GM19328 (cell line): ENCODE measurements at regions not wholly inside any gene's neighbourhood (a gene's known extent, or its start where the extent isn't known, plus 50 kb on each side); places are given as distances from the start of the nearest gene placed in this dataset.

Source experiments
- ATAC-seq: cut with Tn5 transposase; IDR thresholded peaks from one replicate; pipeline ENCODE4 v1.9.1; 2021; ENCODE audit warnings: mild to moderate bottlenecking, moderate library complexity; ENCODE audit not compliant: unreplicated experiment

DNA sequence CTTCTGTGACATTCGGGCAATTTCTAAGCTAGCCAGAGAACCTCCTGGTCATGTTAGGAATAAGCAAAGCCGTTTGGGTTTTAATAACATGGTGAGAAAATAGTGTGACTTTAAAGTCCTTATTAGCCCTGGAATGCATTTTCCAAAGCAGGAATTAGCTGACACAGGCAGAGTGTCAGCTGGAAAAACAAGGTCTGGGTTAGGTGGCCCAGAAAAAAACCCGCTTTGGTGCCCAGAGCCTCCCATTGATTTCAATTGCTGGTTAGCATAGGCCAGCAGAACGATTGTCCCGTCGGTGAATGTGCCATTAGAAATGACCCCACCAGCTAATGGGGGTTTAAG lies 62.1 kb upstream of the CPEB4 start:
- ATAC-seq = no peak

DNA sequence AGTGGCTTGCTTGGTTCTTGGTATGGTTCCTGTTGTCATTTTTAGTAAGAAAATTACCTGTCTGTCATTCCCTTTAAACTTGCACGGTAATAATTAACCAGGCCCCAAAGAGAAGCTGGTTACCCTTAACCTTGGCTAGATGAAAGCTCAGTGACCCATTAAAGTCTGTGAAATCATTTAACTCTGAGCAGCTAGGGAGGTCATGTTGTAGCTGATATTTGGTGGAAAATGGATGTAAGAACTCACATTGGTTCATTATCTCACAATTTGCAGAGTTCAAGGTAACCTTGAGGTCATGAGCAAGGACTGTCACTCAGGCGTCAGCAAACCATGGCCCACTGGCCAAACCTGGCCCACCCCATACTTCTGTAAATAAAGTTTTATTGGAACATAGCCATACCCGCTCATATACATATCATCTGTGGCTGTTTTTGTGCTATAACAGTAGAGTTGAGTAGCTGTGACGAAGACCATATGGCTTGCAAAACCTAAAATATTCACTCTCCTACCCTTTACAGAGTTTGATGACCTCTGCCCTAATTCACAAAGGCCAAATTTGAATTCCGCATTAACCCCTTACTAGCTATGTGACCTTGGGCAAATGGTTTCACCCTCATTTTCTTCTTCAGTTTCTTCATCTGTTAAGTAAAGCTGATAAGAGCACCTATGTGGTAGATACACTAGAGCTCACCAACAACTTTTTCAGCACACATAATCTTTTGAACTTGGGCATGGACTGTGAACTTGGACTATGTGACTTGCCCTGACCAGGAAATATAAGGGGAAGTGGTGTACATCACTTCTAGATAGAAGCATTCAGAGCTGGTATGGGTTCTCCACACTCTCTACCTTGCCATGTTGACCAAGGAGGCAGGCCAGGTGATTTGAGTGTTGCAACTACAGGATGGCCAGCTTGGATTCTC lies 61.5 kb upstream of the CPEB4 start:
- no peak for ATAC-seq

DNA sequence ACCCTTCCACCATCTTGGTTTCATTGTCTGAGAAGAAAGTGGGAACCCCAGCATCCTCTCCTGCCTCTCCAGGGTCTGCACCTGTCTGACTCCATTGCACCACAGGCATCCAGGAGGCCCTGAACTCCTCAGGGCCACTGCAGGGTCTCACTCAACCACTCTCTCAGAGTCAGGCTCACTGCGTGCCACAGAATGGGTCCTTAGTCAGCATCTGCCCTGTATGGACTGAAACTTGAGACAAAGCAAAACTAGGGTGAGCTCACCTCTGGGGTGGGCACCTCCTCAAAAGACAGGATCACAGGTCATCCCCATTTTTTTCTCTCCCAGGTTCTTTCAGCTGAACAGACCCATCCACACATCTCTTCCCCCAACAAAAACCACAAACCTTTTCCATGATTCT lies 59.2 kb upstream of the CPEB4 start:
- no peak for ATAC-seq

DNA sequence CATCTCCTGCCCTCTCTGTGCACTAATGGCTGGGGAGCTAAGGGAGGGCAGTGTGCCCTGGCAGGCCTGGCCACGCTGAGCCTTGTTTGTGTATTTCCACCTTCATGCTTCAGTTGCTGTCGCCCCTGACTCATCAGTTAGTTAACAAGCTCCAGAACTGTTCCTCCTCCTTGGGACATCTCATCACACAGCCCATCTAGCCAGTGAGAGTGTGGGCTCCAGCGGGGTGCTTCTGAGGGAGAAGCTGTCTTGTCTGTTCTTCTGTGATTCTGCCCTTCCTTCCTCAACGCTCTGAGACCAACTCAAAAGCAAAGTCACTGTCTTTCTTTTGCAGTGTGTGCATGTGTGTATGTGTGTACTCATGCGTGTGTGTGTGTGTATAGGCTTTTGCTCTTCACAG lies 58.3 kb upstream of the CPEB4 start:
- ATAC-seq = no peak

DNA sequence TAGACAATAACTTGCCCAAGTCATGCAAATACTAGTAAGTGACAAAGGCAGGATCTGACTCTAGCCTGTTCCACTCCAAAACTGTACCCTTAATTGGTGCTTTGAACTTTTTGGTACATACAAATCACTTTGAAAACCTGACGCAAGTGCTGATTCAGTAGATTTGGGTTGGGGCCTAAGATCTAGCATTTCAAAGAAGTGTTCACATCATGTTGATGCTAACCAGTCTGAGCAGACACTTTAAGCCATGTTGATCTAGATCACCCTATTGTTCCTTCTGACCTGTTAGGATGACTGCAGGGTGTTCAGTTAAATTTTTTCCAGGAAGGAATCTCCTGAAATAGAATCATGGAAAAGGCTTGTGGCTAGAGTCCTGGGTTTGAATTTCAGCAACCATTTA lies 57.7 kb upstream of the CPEB4 start:
- no peak for ATAC-seq

DNA sequence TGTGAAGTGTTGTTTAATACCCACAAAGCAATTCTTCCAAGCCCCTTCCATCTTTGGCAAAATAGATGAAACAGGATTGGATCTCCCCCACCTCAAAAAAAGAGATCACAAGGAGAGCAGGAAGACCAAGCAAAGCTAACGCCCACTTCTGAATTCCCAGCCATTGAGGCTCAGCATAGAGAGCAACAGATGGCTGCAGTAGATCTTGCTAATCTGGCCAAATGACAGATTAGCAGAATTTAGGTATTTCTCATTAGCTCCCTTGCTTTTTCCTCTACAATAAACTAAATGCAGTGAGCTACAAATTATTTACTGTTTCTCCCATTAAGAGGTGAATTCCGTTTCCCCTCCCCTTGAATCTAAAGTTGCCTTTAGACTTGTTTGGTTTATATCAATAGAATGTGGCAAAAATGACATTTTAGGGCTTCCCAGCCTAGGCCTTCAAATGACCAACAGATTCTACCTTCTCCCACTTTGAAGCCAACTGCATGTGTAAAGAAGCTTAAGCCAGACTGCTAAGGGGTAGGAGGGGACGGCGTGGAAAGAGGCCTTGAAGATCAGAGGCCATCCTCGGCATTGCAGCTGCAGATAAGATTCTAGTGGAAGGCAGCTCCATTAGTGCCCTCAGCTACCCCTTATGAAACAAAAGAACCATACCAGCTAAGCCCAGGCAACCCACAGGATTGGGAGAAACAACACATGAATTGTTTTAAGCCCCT lies 56.8 kb upstream of the CPEB4 start:
- ATAC-seq = no peak

DNA sequence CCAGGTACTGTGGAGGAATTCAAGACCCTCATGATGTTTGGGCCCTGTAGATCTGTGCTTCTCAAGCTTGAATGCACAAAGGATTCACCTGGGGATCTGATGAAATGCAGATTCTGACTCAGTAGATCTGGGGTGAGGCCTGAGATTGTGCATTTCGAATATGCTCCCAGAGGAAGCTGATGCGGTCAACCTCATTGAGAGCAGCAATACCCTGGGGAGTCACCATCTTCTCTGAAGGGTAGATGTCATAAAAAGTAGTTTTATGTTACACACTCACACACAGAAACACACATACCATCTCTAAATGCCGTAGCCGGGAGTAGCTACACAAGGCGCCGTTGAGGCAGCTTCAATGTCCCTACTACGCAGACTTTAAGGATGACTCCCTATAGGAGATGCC lies 55.8 kb upstream of the CPEB4 start:
- no peak for ATAC-seq

DNA sequence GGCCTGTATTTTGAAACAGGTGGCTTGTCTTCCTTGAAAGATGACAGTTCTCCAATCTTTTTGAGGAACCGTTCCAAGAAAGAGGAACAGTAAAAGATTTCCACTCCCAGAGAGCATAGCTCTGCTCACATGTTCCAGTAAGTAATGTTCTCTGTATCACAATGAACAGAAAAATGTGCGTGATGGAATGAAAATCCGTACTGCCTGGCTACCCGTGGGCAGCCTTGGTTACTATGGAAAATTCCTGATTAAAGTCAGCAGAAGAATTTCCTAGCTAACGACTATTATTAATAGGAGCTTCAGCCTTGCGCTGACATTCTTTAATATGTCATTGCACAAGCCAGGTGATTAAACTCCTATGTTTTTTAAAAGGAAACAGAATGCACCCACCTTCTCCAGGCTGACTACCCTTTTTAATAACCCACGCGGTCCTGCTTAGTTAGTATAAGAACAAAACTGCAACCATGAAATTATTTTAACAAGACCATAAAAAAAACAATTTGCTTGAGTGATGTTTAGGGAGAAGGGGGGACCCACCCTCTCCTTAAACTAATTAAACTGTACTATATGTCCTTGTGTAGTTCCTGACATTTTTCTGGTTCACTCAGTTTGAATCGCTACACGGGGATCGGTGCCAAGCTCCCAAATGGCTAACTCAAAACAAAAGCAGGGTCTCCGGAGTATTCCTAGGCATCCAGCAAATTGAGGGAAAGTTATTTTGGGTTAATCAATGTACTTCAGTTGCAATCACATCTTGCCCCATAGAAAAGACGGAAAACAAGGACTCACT lies 54.8 kb upstream of the CPEB4 start:
- ATAC-seq = no peak

DNA sequence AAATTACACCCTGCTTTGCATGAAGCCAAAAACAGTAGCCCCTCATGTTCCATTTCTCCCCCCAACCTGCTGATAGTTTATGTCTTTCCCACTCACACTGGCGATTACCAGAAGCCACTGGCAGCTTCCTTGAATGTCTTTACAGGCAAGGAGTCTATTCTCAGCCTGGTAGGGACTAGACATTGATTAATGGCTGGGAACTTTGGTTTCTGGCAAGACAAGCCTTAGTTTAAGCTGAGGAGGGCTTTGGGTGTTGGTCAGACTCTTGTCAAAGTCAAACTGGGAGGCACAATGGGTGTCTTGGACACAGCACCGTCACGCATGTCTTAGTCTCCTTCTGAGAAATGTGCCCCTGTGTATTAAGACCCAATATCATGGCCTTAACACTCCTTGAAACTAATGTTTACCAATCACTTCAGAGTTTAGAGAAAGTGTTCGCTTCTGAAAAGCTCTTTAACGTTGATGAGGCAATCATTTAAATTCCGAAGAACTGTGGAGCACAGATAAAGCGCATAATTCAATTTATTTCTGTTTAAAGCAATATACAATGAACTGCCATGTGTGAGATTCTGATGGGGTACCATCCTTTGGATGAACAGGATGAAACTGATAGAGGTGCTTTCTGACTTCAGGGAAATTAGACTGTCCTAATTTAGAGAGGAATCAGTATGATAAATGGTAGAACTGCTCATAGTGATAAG lies 53.9 kb upstream of the CPEB4 start:
- ATAC-seq = no peak

DNA sequence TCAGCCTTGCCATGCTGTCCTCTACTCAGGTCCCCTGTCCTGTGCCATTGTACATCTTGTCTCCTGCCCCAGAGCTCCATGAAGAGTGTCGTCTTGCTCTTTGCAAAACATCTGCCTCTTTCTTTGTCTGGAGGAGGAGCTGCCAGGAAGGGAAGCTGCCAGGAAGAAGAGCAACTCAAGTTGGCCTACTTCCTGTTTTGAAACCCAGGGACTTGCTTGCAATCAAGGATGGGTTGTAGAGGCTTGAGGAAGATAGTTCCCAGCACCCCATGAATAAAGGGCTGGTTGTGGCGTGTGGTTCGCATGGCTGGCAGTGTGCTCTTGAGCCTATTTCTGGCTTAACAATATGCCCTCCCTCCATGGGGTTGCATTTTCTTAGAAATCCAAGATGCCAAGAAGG lies 53.0 kb upstream of the CPEB4 start:
- no peak for ATAC-seq

DNA sequence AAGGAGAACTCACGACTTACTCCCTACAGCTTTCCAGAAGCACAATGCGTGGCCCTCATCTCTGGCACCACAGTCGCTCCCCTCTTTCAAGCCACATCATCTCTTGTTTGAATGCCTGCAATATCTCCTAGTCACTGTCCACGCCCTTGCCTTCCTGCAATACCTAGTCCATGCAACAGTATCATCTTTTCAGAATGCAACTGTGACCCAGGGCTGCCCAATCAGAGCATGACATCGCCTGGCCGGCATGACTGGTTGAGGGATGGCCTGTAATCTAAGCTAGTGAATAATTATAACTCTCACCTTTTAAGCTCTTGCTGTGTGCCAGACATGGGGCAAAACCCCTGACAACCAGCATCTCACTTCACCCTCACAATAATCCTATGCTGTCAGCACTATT lies 52.5 kb upstream of the CPEB4 start:
- ATAC-seq = no peak

DNA sequence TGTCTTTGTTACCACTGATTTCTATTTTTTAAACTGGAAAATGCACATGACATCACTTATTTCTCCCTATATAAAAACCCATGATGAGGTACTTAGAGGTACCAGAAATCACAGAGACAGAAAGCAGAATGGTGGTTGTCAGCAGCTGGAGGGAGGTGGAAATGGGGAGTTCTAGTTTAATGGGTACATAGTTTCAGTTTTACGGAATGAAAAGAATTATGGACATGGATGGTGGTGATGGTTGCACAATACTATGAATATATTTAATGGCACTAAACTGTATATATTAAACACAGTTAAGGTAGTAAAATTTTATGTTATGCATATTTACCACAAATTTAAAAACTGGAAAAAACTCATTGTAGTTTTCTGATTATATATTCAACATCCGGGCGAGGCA lies 50.5 kb upstream of the CPEB4 start:
- ATAC-seq = no peak
